ENCODE measurements at regions not wholly inside any gene's neighbourhood (a gene's known extent, or its start where the extent isn't known, plus 50 kb on each side); places are given as distances from the start of the nearest gene placed in this dataset.

- no peak for ATAC-seq
- TF ChIP-seq RARB (CRISPR knock-in tag; IDR thresholded peaks at IDR 0.05): no peak
- TF ChIP-seq ZNF70 (CRISPR knock-in tag; IDR thresholded peaks at IDR 0.05): no peak
- TF ChIP-seq ARNTL (CRISPR knock-in tag; IDR thresholded peaks at IDR 0.05; ENCODE audit: borderline replicate concordance, low read depth): no peak
- no peak for TF ChIP-seq PATZ1 (CRISPR knock-in tag; IDR thresholded peaks at IDR 0.05; ENCODE audit: borderline replicate concordance)
- no peak for TF ChIP-seq CREB5 (CRISPR knock-in tag; IDR thresholded peaks at IDR 0.05; ENCODE audit: low read depth)
- no peak for TF ChIP-seq ISL1 (CRISPR knock-in tag; IDR thresholded peaks at IDR 0.05)
- TF ChIP-seq ZFP30 (CRISPR knock-in tag; IDR thresholded peaks at IDR 0.05): no peak
- TF ChIP-seq TCF4 (CRISPR knock-in tag; IDR thresholded peaks at IDR 0.05; ENCODE audit: borderline replicate concordance): no peak
- no peak for TF ChIP-seq GLIS3 (CRISPR knock-in tag; IDR thresholded peaks at IDR 0.05)
- no peak for TF ChIP-seq ZNF565 (CRISPR knock-in tag; conservative IDR thresholded peaks at IDR 0.05; ENCODE audit: low read depth)
- TF ChIP-seq TOX (CRISPR knock-in tag; IDR thresholded peaks at IDR 0.05; ENCODE audit: borderline replicate concordance): no peak
- TF ChIP-seq PPARA (CRISPR knock-in tag; IDR thresholded peaks at IDR 0.05; ENCODE audit: borderline replicate concordance): no peak
- no peak for TF ChIP-seq CSDC2 (CRISPR knock-in tag; IDR thresholded peaks at IDR 0.05)
- no peak for TF ChIP-seq ZNF8 (CRISPR knock-in tag; IDR thresholded peaks at IDR 0.05)
- no peak for TF ChIP-seq BACH2 (CRISPR knock-in tag; IDR thresholded peaks at IDR 0.05; ENCODE audit: borderline replicate concordance)
- TF ChIP-seq ZC3H10 (CRISPR knock-in tag; IDR thresholded peaks at IDR 0.05): no peak
These were observed 145.4 kb upstream of the BTBD3 start for GRCh38 chr20:11772226-11772730.

DNA sequence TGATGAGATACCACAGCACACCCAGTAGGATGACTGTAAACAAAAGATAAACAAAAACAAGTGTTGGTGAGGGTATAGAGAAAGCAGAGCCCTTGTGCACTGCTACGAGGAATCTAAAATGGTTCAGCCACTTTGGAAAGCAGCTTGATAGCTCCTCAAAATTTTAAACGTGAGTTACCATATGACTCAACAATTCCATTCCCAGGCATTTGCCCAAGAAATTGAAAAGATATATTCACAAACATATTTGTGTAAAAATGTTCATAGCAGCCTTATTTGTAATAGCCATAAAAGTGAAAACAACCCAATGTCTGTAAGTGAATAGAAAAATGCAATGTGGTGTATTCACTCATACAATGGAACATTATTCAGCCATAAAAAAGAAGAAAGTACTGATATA is 141.0 kb upstream of the BTBD3 start:
- no peak for ATAC-seq
- TF ChIP-seq GLIS3 (CRISPR knock-in tag; IDR thresholded peaks at IDR 0.05): no peak
- TF ChIP-seq SNAI2 (CRISPR knock-in tag; IDR thresholded peaks at IDR 0.05): no peak
- TF ChIP-seq, protein P1, sequence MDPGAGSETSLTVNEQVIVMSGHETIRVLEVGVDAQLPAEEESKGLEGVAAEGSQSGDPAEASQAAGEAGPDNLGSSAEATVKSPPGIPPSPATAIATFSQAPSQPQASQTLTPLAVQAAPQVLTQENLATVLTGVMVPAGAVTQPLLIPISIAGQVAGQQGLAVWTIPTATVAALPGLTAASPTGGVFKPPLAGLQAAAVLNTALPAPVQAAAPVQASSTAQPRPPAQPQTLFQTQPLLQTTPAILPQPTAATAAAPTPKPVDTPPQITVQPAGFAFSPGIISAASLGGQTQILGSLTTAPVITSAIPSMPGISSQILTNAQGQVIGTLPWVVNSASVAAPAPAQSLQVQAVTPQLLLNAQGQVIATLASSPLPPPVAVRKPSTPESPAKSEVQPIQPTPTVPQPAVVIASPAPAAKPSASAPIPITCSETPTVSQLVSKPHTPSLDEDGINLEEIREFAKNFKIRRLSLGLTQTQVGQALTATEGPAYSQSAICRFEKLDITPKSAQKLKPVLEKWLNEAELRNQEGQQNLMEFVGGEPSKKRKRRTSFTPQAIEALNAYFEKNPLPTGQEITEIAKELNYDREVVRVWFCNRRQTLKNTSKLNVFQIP (CRISPR knock-in tag; IDR thresholded peaks at IDR 0.05; ENCODE audit: borderline replicate concordance, low read depth): no peak
- TF ChIP-seq CSRNP3 (CRISPR knock-in tag; IDR thresholded peaks at IDR 0.05): no peak
- TF ChIP-seq OSR1 (CRISPR knock-in tag; IDR thresholded peaks at IDR 0.05): no peak
- no peak for TF ChIP-seq ZNF565 (CRISPR knock-in tag; conservative IDR thresholded peaks at IDR 0.05; ENCODE audit: low read depth)
- TF ChIP-seq PPARA (CRISPR knock-in tag; IDR thresholded peaks at IDR 0.05; ENCODE audit: borderline replicate concordance): no peak
- TF ChIP-seq CSDC2 (CRISPR knock-in tag; IDR thresholded peaks at IDR 0.05): no peak
- TF ChIP-seq ZNF70 (CRISPR knock-in tag; IDR thresholded peaks at IDR 0.05): no peak
- TF ChIP-seq ZFP3 (CRISPR knock-in tag; IDR thresholded peaks at IDR 0.05): no peak
- TF ChIP-seq PATZ1 (CRISPR knock-in tag; IDR thresholded peaks at IDR 0.05; ENCODE audit: borderline replicate concordance): no peak
- no peak for TF ChIP-seq BACH2 (CRISPR knock-in tag; IDR thresholded peaks at IDR 0.05; ENCODE audit: borderline replicate concordance)
- no peak for TF ChIP-seq ISL1 (CRISPR knock-in tag; IDR thresholded peaks at IDR 0.05)
